GM18868 (cell line): ENCODE measurements at regions not wholly inside any gene's neighbourhood (a gene's known extent, or its start where the extent isn't known, plus 50 kb on each side); places are given as distances from the start of the nearest gene placed in this dataset.
A peak's percentile ranks its signal among the peaks of the same experiment; 100 is the strongest.

Source experiments
- ATAC-seq: cut with Tn5 transposase; IDR thresholded peaks from one replicate; pipeline ENCODE4 v1.9.1; 2021; ENCODE audit warnings: mild to moderate bottlenecking, moderate library complexity; ENCODE audit not compliant: unreplicated experiment

GRCh38 chr12:127253797-127254327 lies 1013.1 kb upstream of the TMEM132C start:
- ATAC-seq: no peak

GRCh38 chr12:127254420-127254955 lies 1012.5 kb upstream of the TMEM132C start:
- ATAC-seq: no peak

DNA sequence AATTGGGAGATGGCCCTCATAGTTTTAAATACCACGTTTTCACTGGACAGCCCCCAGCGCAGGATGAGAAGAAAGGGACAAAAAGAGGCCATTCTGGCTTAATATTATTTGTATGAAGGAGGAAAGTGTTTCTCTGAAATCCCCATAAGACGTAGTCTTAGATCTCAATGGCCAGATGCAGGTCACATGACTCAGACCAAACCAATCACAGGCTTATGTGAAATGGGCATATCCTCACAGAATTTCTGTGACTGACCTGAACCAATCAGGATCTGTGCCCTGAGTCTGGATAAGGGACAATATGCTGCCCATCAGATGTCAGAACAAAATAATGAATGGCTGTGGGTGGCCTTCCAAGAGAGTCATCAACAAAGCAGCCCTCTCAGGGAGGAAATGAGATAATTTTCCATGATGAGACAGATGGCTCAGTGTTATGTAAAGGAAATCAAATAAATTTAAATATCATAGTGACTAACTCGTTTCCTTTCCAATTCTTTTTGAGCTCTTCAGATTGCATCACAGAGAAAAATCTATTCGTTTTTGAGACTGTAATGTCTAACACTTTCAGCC lies 1009.5 kb upstream of the TMEM132C start:
- ATAC-seq: no peak

DNA sequence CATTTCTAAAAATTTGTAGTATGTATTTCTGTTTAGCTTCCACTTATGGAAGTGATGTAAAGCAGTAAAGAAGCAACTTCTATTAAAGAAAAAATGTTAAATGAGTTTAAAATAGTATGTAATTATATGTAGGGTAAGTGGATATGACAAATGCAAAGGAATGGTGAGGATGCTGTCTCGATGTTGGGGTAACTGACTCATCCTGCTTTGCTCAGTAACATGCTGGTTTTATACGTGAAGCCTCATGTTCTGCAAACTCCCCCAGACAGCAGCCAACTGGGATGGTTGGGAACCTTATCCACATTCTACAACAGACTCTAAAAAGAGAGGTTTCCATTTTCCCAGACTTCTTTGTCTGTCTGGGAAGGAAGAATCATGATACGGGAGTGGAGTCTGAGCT lies 1006.4 kb upstream of the TMEM132C start:
- ATAC-seq: no peak

- ATAC-seq: no peak
These were observed 1006.0 kb upstream of the TMEM132C start for GRCh38 chr12:127260999-127261398.

- ATAC-seq: no peak
These were observed 1004.4 kb upstream of the TMEM132C start for GRCh38 chr12:127262615-127263014.

DNA sequence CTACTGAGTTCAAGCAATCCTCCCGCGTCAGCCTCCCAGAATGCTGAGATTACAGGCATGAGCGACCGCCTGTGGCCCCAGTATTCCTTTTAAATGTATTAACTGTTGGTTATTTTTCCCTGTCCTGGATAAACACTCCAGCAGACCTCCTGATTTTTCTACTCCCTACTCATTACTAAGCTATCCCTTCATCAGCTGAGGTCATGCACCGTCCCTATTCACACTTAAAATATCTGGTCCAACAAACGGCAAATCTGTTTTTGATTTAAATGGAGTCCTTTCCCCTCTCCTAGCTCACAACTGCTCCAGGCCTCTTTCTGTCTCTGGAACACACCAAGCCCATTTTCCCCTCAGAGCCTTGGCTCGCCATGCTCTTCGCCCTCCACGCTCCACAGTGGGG lies 1003.3 kb upstream of the TMEM132C start:
- ATAC-seq: no peak

- ATAC-seq: no peak
These were observed 999.8 kb upstream of the TMEM132C start for GRCh38 chr12:127267128-127267527.

GRCh38 chr12:127268213-127268612 lies 998.8 kb upstream of the TMEM132C start:
- no peak for ATAC-seq

GRCh38 chr12:127268706-127269425 lies 998.1 kb upstream of the TMEM132C start:
- ATAC-seq: no peak

GRCh38 chr12:127270193-127270592 lies 996.8 kb upstream of the TMEM132C start:
- ATAC-seq: no peak

DNA sequence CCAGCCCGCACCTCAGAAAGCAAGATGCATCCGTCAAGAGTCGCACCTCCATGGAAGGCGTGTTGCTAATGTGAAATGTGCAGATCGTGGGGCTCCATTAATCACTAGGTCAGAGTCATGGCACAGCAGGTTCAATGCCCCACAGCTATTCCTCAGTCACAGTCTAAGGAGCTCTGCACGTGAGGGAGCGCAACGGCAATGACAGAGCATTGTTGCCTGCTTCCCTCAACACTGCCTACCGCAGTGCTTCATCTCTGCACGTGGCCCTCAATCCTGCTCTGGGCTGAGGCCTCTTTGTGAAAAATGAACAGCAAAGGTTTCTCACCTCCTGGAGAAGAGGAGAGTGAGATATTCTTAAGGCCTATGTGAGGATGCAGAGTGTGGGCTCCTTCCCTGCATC lies 995.2 kb upstream of the TMEM132C start:
- no peak for ATAC-seq

DNA sequence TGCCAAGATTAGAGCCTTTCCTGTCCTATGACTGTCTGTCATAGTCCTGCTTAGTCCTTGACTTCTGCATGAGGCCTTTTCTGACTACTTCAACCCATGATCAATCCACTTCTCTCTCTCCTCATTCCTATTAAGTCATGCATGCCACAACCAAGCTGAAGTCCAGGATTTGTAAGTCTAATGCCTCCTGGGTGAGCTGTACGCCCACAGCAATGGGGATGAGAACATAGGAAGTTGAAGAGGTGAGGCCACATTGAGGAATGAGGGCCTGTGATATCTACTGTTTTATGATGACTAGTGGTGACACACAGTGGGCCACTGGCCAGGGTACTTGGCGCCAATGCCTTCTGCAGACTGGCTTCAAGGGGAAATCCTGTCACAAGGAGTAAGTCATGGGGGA lies 994.1 kb upstream of the TMEM132C start:
- no peak for ATAC-seq

DNA sequence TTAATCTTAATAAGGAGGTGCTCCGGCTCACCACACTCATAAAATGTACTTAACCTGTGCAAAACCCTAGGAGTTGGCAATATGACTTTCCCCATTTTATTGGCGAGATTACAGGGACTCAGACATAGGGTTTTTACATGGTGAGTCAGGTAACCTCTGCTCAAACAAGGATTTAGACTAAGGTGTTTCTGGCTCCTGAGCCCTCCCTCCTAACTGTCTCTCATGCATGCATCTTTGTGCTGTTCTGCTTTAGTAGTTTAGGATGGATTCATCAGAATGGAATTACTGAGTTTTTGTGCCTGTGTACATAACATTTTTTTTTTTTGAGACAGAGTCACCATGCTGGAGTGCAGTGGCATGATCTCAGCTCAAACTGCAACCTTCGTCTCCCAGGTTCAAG lies 993.3 kb upstream of the TMEM132C start:
- ATAC-seq: no peak

DNA sequence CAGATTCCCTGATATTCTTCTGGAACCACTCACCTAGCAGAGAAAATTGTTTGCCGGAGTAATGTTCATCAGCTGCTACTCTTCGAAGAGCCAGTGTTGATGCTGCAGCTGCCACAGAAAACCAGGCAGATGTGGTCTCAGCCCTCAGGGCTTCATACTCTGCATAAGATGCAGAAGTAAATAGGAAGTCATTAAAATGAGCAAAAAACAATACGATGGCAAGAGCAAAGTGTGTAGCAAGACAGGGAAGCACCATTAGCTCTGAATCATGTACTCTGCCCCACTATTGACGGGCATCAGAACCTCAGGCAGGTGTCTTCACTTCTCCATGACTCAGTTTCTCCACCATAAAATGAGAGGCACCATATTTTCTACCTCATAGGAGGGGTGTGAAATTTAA lies 991.6 kb upstream of the TMEM132C start:
- no peak for ATAC-seq

DNA sequence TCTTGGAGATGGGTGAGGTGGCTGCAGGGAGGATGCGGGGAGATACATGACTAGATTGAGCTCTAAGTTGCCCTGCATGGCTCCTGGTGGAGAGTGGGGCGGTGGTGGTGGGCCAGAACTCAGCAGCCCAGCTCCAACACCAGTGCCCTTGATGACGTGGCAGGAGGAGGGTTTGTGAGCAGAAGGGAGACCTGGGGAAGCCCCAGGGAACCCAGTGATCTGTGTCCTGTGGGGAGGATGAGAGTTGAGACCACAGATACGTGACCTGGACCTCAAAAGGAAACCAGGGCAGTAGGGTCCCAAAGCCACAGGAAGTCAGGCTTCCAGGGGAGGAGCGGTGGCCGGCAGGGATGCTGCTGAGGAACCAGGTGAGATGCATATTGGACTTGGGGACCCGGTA lies 989.1 kb upstream of the TMEM132C start:
- peak; percentile 48 for ATAC-seq

- no peak for ATAC-seq
These were observed 988.6 kb upstream of the TMEM132C start for GRCh38 chr12:127278351-127278750.

DNA sequence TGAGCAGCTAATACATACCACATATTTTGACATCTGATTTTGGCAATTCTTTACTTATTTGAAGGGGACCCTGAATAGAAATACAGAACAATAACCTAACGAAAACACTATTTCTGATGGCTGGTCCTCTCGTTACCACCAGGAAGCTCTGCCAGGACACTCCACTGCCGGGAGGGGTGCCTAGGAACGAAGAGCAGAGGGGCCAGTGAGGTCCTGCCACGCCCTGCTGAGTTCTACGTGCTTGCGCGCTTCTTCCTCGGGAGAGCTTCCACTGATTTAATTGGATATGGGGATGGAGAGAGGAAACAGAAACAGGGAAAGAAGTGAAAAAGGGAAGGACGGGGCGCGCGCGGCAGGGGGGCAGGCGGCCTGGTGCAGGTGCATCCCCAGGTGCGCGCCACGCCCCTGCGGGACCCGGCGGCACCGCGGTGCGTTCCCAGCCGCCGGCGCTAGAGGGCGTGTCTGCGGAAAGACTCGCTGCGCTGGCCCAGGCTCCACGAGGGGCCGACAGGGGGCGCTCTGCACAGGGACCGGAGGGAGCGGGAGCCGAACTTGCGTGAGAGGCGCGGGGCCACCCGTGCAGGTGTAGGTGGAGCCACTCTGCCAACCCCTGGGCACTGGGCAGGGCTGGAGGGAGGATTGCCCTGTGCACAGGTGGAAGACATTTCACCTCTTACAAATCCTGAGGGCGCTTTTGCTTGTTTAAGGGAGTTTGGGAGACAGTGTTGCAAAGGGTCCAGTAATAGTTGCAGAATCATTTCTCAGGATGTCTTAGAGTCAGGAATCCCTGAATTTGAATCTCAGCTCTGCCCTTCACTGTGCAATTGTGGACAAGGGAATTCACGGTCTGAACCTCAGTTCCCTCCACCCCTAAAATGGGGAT lies 986.3 kb upstream of the TMEM132C start:
- ATAC-seq: peak; percentile 77

DNA sequence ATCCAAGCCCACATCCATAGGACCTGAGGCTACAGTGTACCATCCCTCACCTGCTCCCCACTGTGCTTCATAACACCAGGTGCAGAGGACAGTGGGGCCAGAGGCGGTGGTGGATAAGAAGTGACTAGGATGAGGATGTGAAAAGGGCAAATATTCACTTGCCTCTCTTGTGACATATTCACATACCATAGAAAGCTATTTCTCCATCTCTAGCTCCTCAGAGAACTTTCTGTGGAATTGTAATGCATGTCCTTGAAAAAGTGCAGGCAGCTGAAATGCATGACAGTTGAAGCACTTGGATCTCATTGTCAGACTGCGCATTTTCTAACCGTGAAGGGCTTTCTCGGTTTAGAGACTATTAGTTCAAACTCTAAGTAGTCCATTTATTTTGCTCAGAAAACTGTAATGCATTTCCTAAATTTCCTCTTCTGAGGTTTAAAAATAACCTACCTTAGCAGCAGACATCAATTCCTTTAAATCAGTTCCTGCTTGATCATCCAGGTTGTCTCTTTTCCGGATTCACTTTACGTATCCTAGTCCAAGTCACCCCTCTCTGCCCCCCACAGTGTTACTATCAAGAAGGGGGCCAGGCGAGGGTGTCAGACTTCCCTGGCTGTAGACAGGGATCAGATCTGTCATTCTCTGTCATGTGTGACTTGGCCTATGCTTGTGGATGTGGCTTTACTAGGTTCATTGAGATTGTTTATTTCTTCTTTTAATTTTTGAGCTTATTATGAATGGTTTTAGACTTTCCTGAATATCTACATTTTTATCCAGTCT lies 984.0 kb upstream of the TMEM132C start:
- ATAC-seq: no peak

DNA sequence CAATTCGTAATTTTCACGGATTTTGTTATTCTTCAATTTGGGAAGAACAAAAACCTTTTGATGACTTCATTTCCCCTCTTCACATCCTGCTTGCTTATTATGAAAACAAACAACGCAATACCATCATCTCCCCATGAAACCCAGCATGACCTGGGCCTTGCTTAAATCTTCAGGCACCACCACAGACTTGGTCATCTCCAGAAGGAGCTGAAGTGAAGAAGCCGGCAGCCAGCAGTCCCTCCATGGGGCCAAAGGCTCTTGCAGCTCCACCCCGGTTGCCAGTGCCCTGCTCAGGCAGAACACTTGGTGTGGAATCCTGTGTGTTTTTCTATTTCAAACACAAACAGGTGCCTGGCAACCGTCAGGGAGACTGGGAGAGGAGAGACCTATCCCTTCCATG lies 982.9 kb upstream of the TMEM132C start:
- ATAC-seq: no peak
